ENCODE measurements at regions not wholly inside any gene's neighbourhood (a gene's known extent, or its start where the extent isn't known, plus 50 kb on each side); places are given as distances from the start of the nearest gene placed in this dataset.
A peak's percentile ranks its signal among the peaks of the same experiment; 100 is the strongest.

GRCh38 chr2:238570391-238570790 lies 143.7 kb downstream of the ASB1 start:
- TF ChIP-seq CTCF (IDR thresholded peaks at IDR 0.05): no peak
- Mint-ChIP-seq H3K27me3 (ENCODE audit: low read depth, poor library complexity) (peaks cover 8% of the 10 kb centered on the region), H3K36me3 (ENCODE audit: low read depth) (no peaks in the 10 kb centered on the region), H3K4me3 (no peak overlapping the region), H3K9me3 (peaks cover 4% of the 10 kb centered on the region), H3K27ac (peak overlapping the region; percentile 57), H3K4me1 (peaks cover 60% of the 10 kb centered on the region)
- DNase-seq: no peak

- Mint-ChIP-seq H3K27ac (no peak overlapping the region), H3K4me1 (peaks cover 60% of the 10 kb centered on the region), H3K36me3 (ENCODE audit: low read depth) (no peaks in the 10 kb centered on the region), H3K4me3 (no peak overlapping the region), H3K9me3 (peaks cover 4% of the 10 kb centered on the region), H3K27me3 (ENCODE audit: low read depth, poor library complexity) (peaks cover 13% of the 10 kb centered on the region)
- DNase-seq: no peak
- no peak for TF ChIP-seq CTCF (IDR thresholded peaks at IDR 0.05)
Observed at GRCh38 chr2:238570926-238571325, 144.2 kb downstream of the ASB1 start.

GRCh38 chr2:238571661-238572372 lies 145.1 kb downstream of the ASB1 start:
- H3K4me3 Mint-ChIP-seq: no peak overlapping the region
- DNase-seq: no peak
- peak overlapping the region; percentile 84 for H3K27ac Mint-ChIP-seq
- peaks cover 4% of the 10 kb centered on the region for H3K9me3 Mint-ChIP-seq
- peaks cover 13% of the 10 kb centered on the region for H3K27me3 Mint-ChIP-seq (ENCODE audit: low read depth, poor library complexity)
- no peaks in the 10 kb centered on the region for H3K36me3 Mint-ChIP-seq (ENCODE audit: low read depth)
- H3K4me1 Mint-ChIP-seq: peaks cover 60% of the 10 kb centered on the region
- TF ChIP-seq CTCF (IDR thresholded peaks at IDR 0.05): no peak

- Mint-ChIP-seq H3K27me3 (ENCODE audit: low read depth, poor library complexity) (peaks cover 13% of the 10 kb centered on the region), H3K9me3 (peaks cover 4% of the 10 kb centered on the region), H3K4me1 (peaks cover 51% of the 10 kb centered on the region), H3K27ac (no peak overlapping the region), H3K4me3 (no peak overlapping the region), H3K36me3 (ENCODE audit: low read depth) (no peaks in the 10 kb centered on the region)
- peak; percentile 35 for DNase-seq
- TF ChIP-seq CTCF (IDR thresholded peaks at IDR 0.05): peak; percentile 58
Observed at GRCh38 chr2:238573065-238573778, 146.5 kb downstream of the ASB1 start.

- H3K4me1 Mint-ChIP-seq: peaks cover 44% of the 10 kb centered on the region
- no peaks in the 10 kb centered on the region for H3K36me3 Mint-ChIP-seq (ENCODE audit: low read depth)
- no peak for DNase-seq
- H3K9me3 Mint-ChIP-seq: peaks cover 4% of the 10 kb centered on the region
- peaks cover 13% of the 10 kb centered on the region for H3K27me3 Mint-ChIP-seq (ENCODE audit: low read depth, poor library complexity)
- no peak overlapping the region for H3K4me3 Mint-ChIP-seq
- no peak overlapping the region for H3K27ac Mint-ChIP-seq
- no peak for TF ChIP-seq CTCF (IDR thresholded peaks at IDR 0.05)
Observed at GRCh38 chr2:238573916-238574315, 147.2 kb downstream of the ASB1 start.
